ENCODE measurements at regions not wholly inside any gene's neighbourhood (a gene's known extent, or its start where the extent isn't known, plus 50 kb on each side); places are given as distances from the start of the nearest gene placed in this dataset.

- DNase-seq, result no peak
- Mint-ChIP-seq H3K4me3 (no peak overlapping the region), H3K9me3 (no peaks in the 10 kb centered on the region), H3K27me3 (ENCODE audit: low read depth) (no peaks in the 10 kb centered on the region), H3K36me3 (ENCODE audit: insufficient read depth in 2 of 2) (no peaks in the 10 kb centered on the region), H3K27ac (no peak overlapping the region), H3K4me1 (ENCODE audit: low read depth) (no peaks in the 10 kb centered on the region)
- ATAC-seq (replicated peaks in 1 of 2), result no peak
Measured at GRCh38 chr9:17955409-17955808, 376.5 kb downstream of the SH3GL2 start.

- Mint-ChIP-seq H3K9me3 (no peaks in the 10 kb centered on the region), H3K4me1 (ENCODE audit: low read depth) (no peaks in the 10 kb centered on the region), H3K27ac (no peak overlapping the region), H3K4me3 (no peak overlapping the region), H3K36me3 (ENCODE audit: insufficient read depth in 2 of 2) (no peaks in the 10 kb centered on the region), H3K27me3 (ENCODE audit: low read depth) (no peaks in the 10 kb centered on the region)
- no peak for ATAC-seq (replicated peaks in 1 of 2)
- DNase-seq, result no peak
Measured at GRCh38 chr9:17958363-17958762, 379.5 kb downstream of the SH3GL2 start.

GRCh38 chr9:17962747-17963146 lies 383.9 kb downstream of the SH3GL2 start:
- peaks cover under 1 to 1% of the 10 kb centered on the region in 2 donors for H3K9me3 Mint-ChIP-seq
- no peaks in the 10 kb centered on the region for H3K27me3 Mint-ChIP-seq (ENCODE audit: low read depth)
- no peak overlapping the region for H3K27ac Mint-ChIP-seq
- no peaks in the 10 kb centered on the region for H3K36me3 Mint-ChIP-seq (ENCODE audit: insufficient read depth in 2 of 2)
- H3K4me3 Mint-ChIP-seq, result no peak overlapping the region
- DNase-seq (no peak), ATAC-seq (replicated peaks in 1 of 2) (no peak)
- H3K4me1 Mint-ChIP-seq (ENCODE audit: low read depth), result no peaks in the 10 kb centered on the region

GRCh38 chr9:17963498-17963897 lies 384.6 kb downstream of the SH3GL2 start:
- no peak overlapping the region for H3K4me3 Mint-ChIP-seq
- ATAC-seq (replicated peaks in 1 of 2) (no peak), DNase-seq (no peak)
- no peak overlapping the region for H3K27ac Mint-ChIP-seq
- no peaks in the 10 kb centered on the region for H3K36me3 Mint-ChIP-seq (ENCODE audit: insufficient read depth in 2 of 2)
- H3K9me3 Mint-ChIP-seq, result peaks cover 1 to 7% of the 10 kb centered on the region in 2 donors
- no peaks in the 10 kb centered on the region for H3K4me1 Mint-ChIP-seq (ENCODE audit: low read depth)
- no peaks in the 10 kb centered on the region for H3K27me3 Mint-ChIP-seq (ENCODE audit: low read depth)

GRCh38 chr9:17967731-17968130 lies 388.9 kb downstream of the SH3GL2 start:
- no peak for DNase-seq
- Mint-ChIP-seq H3K27ac (no peak overlapping the region), H3K9me3 (peaks cover 1 to 7% of the 10 kb centered on the region in 2 donors), H3K27me3 (ENCODE audit: low read depth) (no peaks in the 10 kb centered on the region), H3K4me3 (no peak overlapping the region), H3K4me1 (ENCODE audit: low read depth) (no peaks in the 10 kb centered on the region), H3K36me3 (ENCODE audit: insufficient read depth in 2 of 2) (no peaks in the 10 kb centered on the region)
- no peak for ATAC-seq (replicated peaks in 1 of 2)

GRCh38 chr9:17969232-17969631 lies 390.4 kb downstream of the SH3GL2 start:
- H3K36me3 Mint-ChIP-seq (ENCODE audit: insufficient read depth in 2 of 2), result no peaks in the 10 kb centered on the region

GRCh38 chr9:17970277-17970676 lies 391.4 kb downstream of the SH3GL2 start:
- Mint-ChIP-seq H3K4me1 (ENCODE audit: low read depth) (no peaks in the 10 kb centered on the region), H3K36me3 (ENCODE audit: insufficient read depth in 2 of 2) (no peaks in the 10 kb centered on the region)

More at GRCh38 chr9:17969232-17969631, 390.4 kb downstream of the SH3GL2 start:
- ATAC-seq (replicated peaks in 1 of 2) (no peak), DNase-seq (no peak)
- H3K27ac Mint-ChIP-seq, result no peak overlapping the region
- peaks cover 2 to 7% of the 10 kb centered on the region in 2 donors for H3K9me3 Mint-ChIP-seq
- no peaks in the 10 kb centered on the region for H3K4me1 Mint-ChIP-seq (ENCODE audit: low read depth)
- no peak overlapping the region for H3K4me3 Mint-ChIP-seq
- H3K27me3 Mint-ChIP-seq (ENCODE audit: low read depth), result no peaks in the 10 kb centered on the region

GRCh38 chr9:17978773-17979172 lies 399.9 kb downstream of the SH3GL2 start:
- H3K4me1 Mint-ChIP-seq (ENCODE audit: low read depth), result no peaks in the 10 kb centered on the region
- H3K27ac Mint-ChIP-seq, result no peak overlapping the region

More at GRCh38 chr9:17970277-17970676, 391.4 kb downstream of the SH3GL2 start:
- DNase-seq (no peak), ATAC-seq (replicated peaks in 1 of 2) (no peak)
- Mint-ChIP-seq H3K4me3 (no peak overlapping the region), H3K9me3 (peaks cover 2 to 9% of the 10 kb centered on the region in 2 donors), H3K27me3 (ENCODE audit: low read depth) (no peaks in the 10 kb centered on the region), H3K27ac (no peak overlapping the region)

GRCh38 chr9:17986595-17986994 lies 407.7 kb downstream of the SH3GL2 start:
- Mint-ChIP-seq H3K36me3 (ENCODE audit: insufficient read depth in 2 of 2) (peaks cover 0 to 1% of the 10 kb centered on the region in 2 donors), H3K4me1 (ENCODE audit: low read depth) (no peaks in the 10 kb centered on the region), H3K27me3 (ENCODE audit: low read depth) (no peaks in the 10 kb centered on the region), H3K27ac (no peak overlapping the region), H3K4me3 (no peak overlapping the region), H3K9me3 (peaks cover 0 to 3% of the 10 kb centered on the region in 2 donors)
- ATAC-seq (replicated peaks in 1 of 2) (no peak), DNase-seq (no peak)

More at GRCh38 chr9:17978773-17979172, 399.9 kb downstream of the SH3GL2 start:
- H3K4me3 Mint-ChIP-seq, result no peak overlapping the region
- H3K36me3 Mint-ChIP-seq (ENCODE audit: insufficient read depth in 2 of 2), result peaks cover 5 to 7% of the 10 kb centered on the region in 2 donors
- H3K27me3 Mint-ChIP-seq (ENCODE audit: low read depth), result no peaks in the 10 kb centered on the region
- no peak for DNase-seq
- H3K9me3 Mint-ChIP-seq, result peaks cover 11 to 24% of the 10 kb centered on the region in 2 donors
- no peak for ATAC-seq (replicated peaks in 1 of 2)

- H3K36me3 Mint-ChIP-seq (ENCODE audit: insufficient read depth in 2 of 2), result no peaks in the 10 kb centered on the region
- peaks cover 0 to 3% of the 10 kb centered on the region in 2 donors for H3K9me3 Mint-ChIP-seq
- no peak overlapping the region for H3K4me3 Mint-ChIP-seq
- H3K27me3 Mint-ChIP-seq (ENCODE audit: low read depth), result no peaks in the 10 kb centered on the region
- no peak overlapping the region for H3K27ac Mint-ChIP-seq
- DNase-seq, result no peak
- ATAC-seq (replicated peaks in 1 of 2), result no peak
- H3K4me1 Mint-ChIP-seq (ENCODE audit: low read depth), result no peaks in the 10 kb centered on the region
Measured at GRCh38 chr9:17987189-17987588, 408.3 kb downstream of the SH3GL2 start.

- Mint-ChIP-seq H3K9me3 (peaks cover 0 to 3% of the 10 kb centered on the region in 2 donors), H3K4me1 (ENCODE audit: low read depth) (no peaks in the 10 kb centered on the region), H3K4me3 (no peak overlapping the region), H3K27me3 (ENCODE audit: low read depth) (no peaks in the 10 kb centered on the region), H3K36me3 (ENCODE audit: insufficient read depth in 2 of 2) (no peaks in the 10 kb centered on the region), H3K27ac (no peak overlapping the region)
- DNase-seq (no peak), ATAC-seq (replicated peaks in 1 of 2) (no peak)
Measured at GRCh38 chr9:17988489-17988888, 409.6 kb downstream of the SH3GL2 start.

- H3K36me3 Mint-ChIP-seq (ENCODE audit: insufficient read depth in 2 of 2), result no peaks in the 10 kb centered on the region
- no peaks in the 10 kb centered on the region for H3K4me1 Mint-ChIP-seq (ENCODE audit: low read depth)
- peaks cover 0 to 3% of the 10 kb centered on the region in 2 donors for H3K9me3 Mint-ChIP-seq
- H3K27ac Mint-ChIP-seq, result no peak overlapping the region
- DNase-seq (no peak), ATAC-seq (replicated peaks in 1 of 2) (no peak)
- no peak overlapping the region for H3K4me3 Mint-ChIP-seq
- H3K27me3 Mint-ChIP-seq (ENCODE audit: low read depth), result no peaks in the 10 kb centered on the region
Measured at GRCh38 chr9:17990602-17991001, 411.7 kb downstream of the SH3GL2 start.

- Mint-ChIP-seq H3K4me1 (ENCODE audit: low read depth) (no peaks in the 10 kb centered on the region), H3K27ac (no peak overlapping the region), H3K27me3 (ENCODE audit: low read depth) (no peaks in the 10 kb centered on the region), H3K9me3 (no peaks in the 10 kb centered on the region), H3K4me3 (no peak overlapping the region), H3K36me3 (ENCODE audit: insufficient read depth in 2 of 2) (no peaks in the 10 kb centered on the region)
- ATAC-seq (replicated peaks in 1 of 2) (no peak), DNase-seq (no peak)
Measured at GRCh38 chr9:17993024-17993423, 414.2 kb downstream of the SH3GL2 start.

- Mint-ChIP-seq H3K4me1 (ENCODE audit: low read depth) (no peaks in the 10 kb centered on the region), H3K9me3 (no peaks in the 10 kb centered on the region), H3K27ac (no peak overlapping the region), H3K36me3 (ENCODE audit: insufficient read depth in 2 of 2) (no peaks in the 10 kb centered on the region), H3K4me3 (no peak overlapping the region), H3K27me3 (ENCODE audit: low read depth) (no peaks in the 10 kb centered on the region)
- ATAC-seq (replicated peaks in 1 of 2) (no peak), DNase-seq (no peak)
Measured at GRCh38 chr9:17994695-17995425, 416.0 kb downstream of the SH3GL2 start.
